CD4-positive, alpha-beta T cell treated with Interferon alpha-2 for 1 hour (primary cell): ENCODE measurements at regions not wholly inside any gene's neighbourhood (a gene's known extent, or its start where the extent isn't known, plus 50 kb on each side); places are given as distances from the start of the nearest gene placed in this dataset.
"Not testable (repeated sequence)": the region's sequence is repeated elsewhere in the genome, so short reads cannot be mapped to it uniquely, and the experiment has no call there.

Experiments
- DNase-seq, 2 donors: peaks; one replicate each; pipeline ENCODE4 v3.0.0-alpha.2; 2020 to 2022

GRCh38 chr22:25397616-25398015, 166.9 kb upstream of the GRK3 start:
- DNase-seq, result no peak

- not testable (repeated sequence) for DNase-seq
These were observed 165.8 kb upstream of the GRK3 start for GRCh38 chr22:25398591-25399062.

GRCh38 chr22:25399649-25400151, 164.8 kb upstream of the GRK3 start:
- no peak for DNase-seq

- no peak for DNase-seq
These were observed 162.3 kb upstream of the GRK3 start for GRCh38 chr22:25402160-25402500.

GRCh38 chr22:25402501-25403283, 161.8 kb upstream of the GRK3 start:
- no peak for DNase-seq

GRCh38 chr22:25403284-25403810, 161.1 kb upstream of the GRK3 start:
- DNase-seq, result no peak

GRCh38 chr22:25403811-25404471, 160.5 kb upstream of the GRK3 start:
- DNase-seq, result no peak

- DNase-seq, result no peak
These were observed 159.9 kb upstream of the GRK3 start for GRCh38 chr22:25404556-25404927.

- peak; percentile 64 to 71 for DNase-seq
These were observed 159.3 kb upstream of the GRK3 start for GRCh38 chr22:25404928-25405816.

- DNase-seq, result no peak
These were observed 158.5 kb upstream of the GRK3 start for GRCh38 chr22:25405841-25406509.

GRCh38 chr22:25406510-25407210, 157.8 kb upstream of the GRK3 start:
- DNase-seq, result no peak

- DNase-seq, result no peak
These were observed 157.1 kb upstream of the GRK3 start for GRCh38 chr22:25407226-25407858.

- DNase-seq, result no peak
These were observed 156.6 kb upstream of the GRK3 start for GRCh38 chr22:25407859-25408229.

GRCh38 chr22:25409240-25409639, 155.2 kb upstream of the GRK3 start:
- no peak for DNase-seq

- DNase-seq, result no peak
These were observed 153.6 kb upstream of the GRK3 start for GRCh38 chr22:25410849-25411248.

GRCh38 chr22:25413620-25414019, 150.9 kb upstream of the GRK3 start:
- no peak for DNase-seq

GRCh38 chr22:25415731-25416130, 148.7 kb upstream of the GRK3 start:
- DNase-seq, result not testable (repeated sequence)

GRCh38 chr22:25417826-25418225, 146.6 kb upstream of the GRK3 start:
- DNase-seq, result not testable (repeated sequence)

GRCh38 chr22:25419247-25420113, 145.0 kb upstream of the GRK3 start:
- peak in 1 of 2 donors; percentile 62 for DNase-seq

GRCh38 chr22:25420114-25420441, 144.4 kb upstream of the GRK3 start:
- DNase-seq, result not testable (repeated sequence)
